Right lobe of liver (tissue), 6 donors: ENCODE measurements at regions not wholly inside any gene's neighbourhood (a gene's known extent, or its start where the extent isn't known, plus 50 kb on each side); places are given as distances from the start of the nearest gene placed in this dataset.
"Not testable (repeated sequence)": the region's sequence is repeated elsewhere in the genome, so short reads cannot be mapped to it uniquely, and the experiment has no call there.

Source experiments
- ATAC-seq, 4 donors: fragments of 200-7000 bp; cut with Tn5 transposase; one replicate each; pipeline ENCODE4 v1.9.1; 2020; ENCODE audit warnings: mild to moderate bottlenecking in 4 of 4, moderate library complexity in 4 of 4
- DNase-seq, 3 donors: peaks; one replicate each; pipeline ENCODE4 v3.0.0-alpha.2; 2020
- H3K27ac ChIP-seq, 3 donors: fragments of 200-600 bp; one replicate each; pipeline ENCODE4 v1.8.0; 2022
- H3K27me3 ChIP-seq, 2 donors: fragments of 200-600 bp; one replicate each; pipeline ENCODE4 v1.8.0; 2022
- H3K36me3 ChIP-seq, 4 donors: fragments of 200-600 bp; sonication (generic) in 1 of 4; one replicate each; pipeline versions ENCODE4 v1.5.1 to v1.8.0; 2017 to 2022; ENCODE audit warnings: control low read depth in 1 of 4
- H3K4me1 ChIP-seq, 4 donors: fragments of 200-600 bp; sonication (generic) in 1 of 4; one replicate each; pipeline versions ENCODE4 v1.5.1 to v1.8.0; 2017 to 2022; ENCODE audit warnings: control low read depth in 1 of 4
- H3K4me3 ChIP-seq, 3 donors: fragments of 200-600 bp; one replicate each; pipeline ENCODE4 v1.8.0; 2022
- H3K9me3 ChIP-seq, 4 donors: fragments of 200-600 bp; sonication (generic) in 1 of 4; one replicate each; pipeline versions ENCODE4 v1.5.1 to v1.8.0; 2017 to 2022; ENCODE audit warnings: control low read depth in 1 of 4
- CTCF ChIP-seq, 4 donors: fragments of 200-600 bp in 3 of 4; fragments of 450-650 bp in 1 of 4; IDR thresholded peaks; one replicate each; pipeline versions ENCODE4 v1.5.1 to v1.8.0; 2016 to 2022; ENCODE audit warnings: antibody characterized with exemption in 4 of 4, mild to moderate bottlenecking in 2 of 4
- POLR2A ChIP-seq: fragments of 450-650 bp; IDR thresholded peaks from one replicate; pipeline ENCODE4 v1.6.1; 2017; ENCODE audit warnings: antibody characterized with exemption, mild to moderate bottlenecking
- WGBS: methylation state at CpG from one replicate; pipeline ENCODE4 v1.1.6; 2018; ENCODE audit warnings: low coverage, low lambda C conversion rate; ENCODE audit not compliant: insufficient coverage; ENCODE audit errors: missing lambda C conversion rate; 5-methylcytosine and 5-hydroxymethylcytosine counted together
- intact Hi-C, 2 donors: fragments of 100-400 bp; cut with DNase I; formaldehyde crosslinking; loops; one replicate each; pipeline versions ENCODE4 v1.11.2 to v1.14.1; 2022
- donor health status: DM: no; HTN: yes; CAD: no.
- donor health status: DM: no; HTN: no; CAD: no.
- donor health status: DM: no; HTN: no; CAD: no.
- donor health status: DM: no; HTN: yes; CAD: no.
- donor health status: DM: no; HTN: yes; CAD: no.

DNA sequence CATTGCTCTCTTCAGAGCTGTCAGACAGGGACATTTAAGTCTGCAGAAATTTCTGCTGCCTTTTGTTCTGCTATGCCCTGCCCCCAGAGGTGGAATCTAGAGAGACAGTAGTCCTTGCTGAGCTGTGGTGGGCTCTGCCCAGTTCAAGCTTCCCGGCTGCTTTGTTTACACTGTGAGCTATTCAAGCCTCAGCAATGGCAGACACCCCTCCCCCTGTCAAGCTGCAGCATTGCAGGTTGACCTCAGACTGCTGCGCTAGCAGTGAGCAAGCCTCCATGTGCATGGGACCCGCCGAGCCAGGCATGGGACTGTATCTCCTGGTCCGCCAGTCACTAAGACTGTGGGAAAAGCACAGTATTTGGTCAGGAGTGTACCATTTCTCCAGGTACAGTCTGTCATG lies 53.6 kb upstream of the MAPK10 start:
- intact Hi-C loops, H3K27ac ChIP-seq, H3K36me3 ChIP-seq, H3K27me3 ChIP-seq, H3K9me3 ChIP-seq, DNase-seq, H3K4me3 ChIP-seq, H3K4me1 ChIP-seq, ATAC-seq: not testable (repeated sequence)
- WGBS = 62% methylated on average over 2 of the region's 5 CpGs

- Histone ChIP-seq H3K4me3 (no peak overlapping the region), H3K9me3 (no peaks in the 10 kb centered on the region), H3K4me1 (no peaks in the 10 kb centered on the region), H3K36me3 (no peaks in the 10 kb centered on the region), H3K27ac (no peak overlapping the region), H3K27me3 (no peaks in the 10 kb centered on the region)
- ATAC-seq (no peak), DNase-seq (no peak)
- intact Hi-C loops = no loop called here
- WGBS = 14% methylated on average over 2 of the region's 2 CpGs
- TF ChIP-seq POLR2A (no peak), CTCF (IDR thresholded peaks at IDR 0.05) (no peak)
These were observed 54.8 kb upstream of the MAPK10 start for GRCh38 chr4:86414686-86415085.

DNA sequence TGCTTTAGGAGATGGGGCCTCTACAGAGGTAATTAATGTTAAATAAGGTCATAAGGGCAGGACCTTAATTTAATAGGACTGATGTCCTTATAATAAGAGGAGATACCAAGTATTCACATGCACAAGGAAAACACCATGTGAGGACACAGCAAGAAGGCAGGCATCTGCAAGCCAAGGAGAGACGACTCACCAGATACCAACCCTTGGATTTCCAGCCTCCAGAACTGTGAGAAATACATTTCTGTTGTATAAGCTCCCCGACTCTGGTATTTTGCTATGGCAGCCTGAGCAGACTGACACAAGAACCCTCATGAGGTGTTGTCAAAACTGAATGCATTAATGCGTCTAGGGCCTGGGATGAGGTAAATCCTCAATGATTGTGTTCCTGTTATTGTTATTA lies 56.2 kb upstream of the MAPK10 start:
- H3K27ac ChIP-seq = no peak overlapping the region
- no peaks in the 10 kb centered on the region for H3K9me3 ChIP-seq
- DNase-seq (no peak), ATAC-seq (no peak)
- TF ChIP-seq POLR2A (no peak), CTCF (IDR thresholded peaks at IDR 0.05) (no peak)
- H3K36me3 ChIP-seq = no peaks in the 10 kb centered on the region
- intact Hi-C loops = no loop called here
- no peaks in the 10 kb centered on the region for H3K27me3 ChIP-seq
- no peak overlapping the region for H3K4me3 ChIP-seq
- WGBS = 68% methylated on average over 3 of the region's 3 CpGs
- H3K4me1 ChIP-seq = no peaks in the 10 kb centered on the region

GRCh38 chr4:86421461-86421860 lies 61.6 kb upstream of the MAPK10 start:
- WGBS = 70% methylated on average over 6 of the region's 6 CpGs
- Histone ChIP-seq H3K4me3 (no peak overlapping the region), H3K27me3 (no peaks in the 10 kb centered on the region), H3K4me1 (no peaks in the 10 kb centered on the region), H3K27ac (no peak overlapping the region), H3K36me3 (no peaks in the 10 kb centered on the region), H3K9me3 (no peaks in the 10 kb centered on the region)
- no peak for DNase-seq
- no peak for ATAC-seq
- intact Hi-C loops = no loop called here
- TF ChIP-seq CTCF (IDR thresholded peaks at IDR 0.05) = no peak
- TF ChIP-seq POLR2A = no peak

DNA sequence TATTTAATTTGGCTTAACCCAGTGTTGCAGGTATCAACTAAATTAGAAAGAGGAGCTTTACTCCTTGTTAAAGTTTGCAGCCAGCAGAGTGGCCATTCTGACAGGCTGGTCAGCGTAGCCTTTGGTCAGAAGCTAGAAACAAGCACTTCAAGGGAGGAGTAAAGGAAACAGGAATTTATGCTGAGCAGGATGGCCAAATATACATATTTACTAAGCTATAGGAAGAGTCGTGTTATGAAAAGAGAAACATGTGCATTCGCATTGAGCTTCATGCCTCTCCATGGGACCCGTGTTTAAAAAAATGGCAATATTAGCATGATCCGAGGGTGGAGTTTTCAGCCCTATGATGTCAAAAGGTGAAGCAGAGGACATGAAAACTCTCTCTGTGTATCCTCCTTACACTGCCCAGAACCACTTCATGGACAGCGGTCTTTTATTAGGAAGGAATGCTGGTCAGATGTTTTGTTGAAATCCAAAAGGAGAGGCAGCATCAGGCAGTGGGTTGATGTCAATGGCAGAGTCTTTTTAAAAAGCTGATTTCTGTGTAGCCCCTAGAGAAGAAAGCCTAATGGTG lies 71.8 kb upstream of the MAPK10 start:
- ATAC-seq (no peak), DNase-seq (no peak)
- H3K9me3 ChIP-seq = no peaks in the 10 kb centered on the region
- no peak for TF ChIP-seq CTCF (IDR thresholded peaks at IDR 0.05)
- no peak for TF ChIP-seq POLR2A
- H3K4me1 ChIP-seq = no peaks in the 10 kb centered on the region
- H3K4me3 ChIP-seq = no peak overlapping the region
- no peaks in the 10 kb centered on the region for H3K36me3 ChIP-seq
- H3K27ac ChIP-seq = no peak overlapping the region
- H3K27me3 ChIP-seq = no peaks in the 10 kb centered on the region
- intact Hi-C loops = no loop called here
- WGBS = 75% methylated on average over 6 of the region's 6 CpGs
